GM12864 (cell line): ENCODE measurements at regions not wholly inside any gene's neighbourhood (a gene's known extent, or its start where the extent isn't known, plus 50 kb on each side); places are given as distances from the start of the nearest gene placed in this dataset.

Experiments
- DNase-seq: peaks from one replicate; pipeline ENCODE4 v3.0.0-alpha.2; 2011; ENCODE audit warnings: low read depth
- H3K4me3 ChIP-seq: 2 replicates; pipeline ENCODE4 v1.5.1; 2011; ENCODE audit warnings: mild to moderate bottlenecking, low read depth, low read length, control low read depth
- CTCF ChIP-seq: IDR thresholded peaks from 2 replicates; pipeline ENCODE4 v1.5.1; 2011; ENCODE audit warnings: low read depth, mild to moderate bottlenecking, moderate library complexity, low read length, control low read depth, inconsistent platforms; ENCODE audit errors: missing control alignments

- H3K4me3 ChIP-seq = no peak overlapping the region
- no peak for DNase-seq
- no peak for TF ChIP-seq CTCF
These were observed 394.1 kb downstream of the C12orf75 start for GRCh38 chr12:105724641-105725040.

DNA sequence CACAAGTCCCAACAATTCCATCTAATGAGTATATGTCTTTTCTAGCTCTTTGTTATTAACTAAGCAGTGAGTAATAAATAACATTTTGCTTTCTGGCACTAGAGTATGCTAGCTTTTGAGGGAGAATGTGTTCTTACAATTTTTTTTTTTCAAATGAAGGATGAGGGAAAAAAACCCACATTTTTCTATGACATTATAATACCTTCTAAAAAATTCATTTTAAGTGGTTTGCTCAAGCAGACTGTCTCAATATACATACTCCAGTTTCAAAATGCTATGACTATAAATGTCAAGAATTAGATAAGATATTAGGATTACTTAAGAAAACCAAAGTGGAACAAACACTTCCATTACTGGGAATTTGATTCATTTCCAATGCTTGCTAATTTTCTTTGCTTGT, 394.6 kb downstream of the C12orf75 start:
- no peak for DNase-seq
- no peak overlapping the region for H3K4me3 ChIP-seq
- no peak for TF ChIP-seq CTCF

DNA sequence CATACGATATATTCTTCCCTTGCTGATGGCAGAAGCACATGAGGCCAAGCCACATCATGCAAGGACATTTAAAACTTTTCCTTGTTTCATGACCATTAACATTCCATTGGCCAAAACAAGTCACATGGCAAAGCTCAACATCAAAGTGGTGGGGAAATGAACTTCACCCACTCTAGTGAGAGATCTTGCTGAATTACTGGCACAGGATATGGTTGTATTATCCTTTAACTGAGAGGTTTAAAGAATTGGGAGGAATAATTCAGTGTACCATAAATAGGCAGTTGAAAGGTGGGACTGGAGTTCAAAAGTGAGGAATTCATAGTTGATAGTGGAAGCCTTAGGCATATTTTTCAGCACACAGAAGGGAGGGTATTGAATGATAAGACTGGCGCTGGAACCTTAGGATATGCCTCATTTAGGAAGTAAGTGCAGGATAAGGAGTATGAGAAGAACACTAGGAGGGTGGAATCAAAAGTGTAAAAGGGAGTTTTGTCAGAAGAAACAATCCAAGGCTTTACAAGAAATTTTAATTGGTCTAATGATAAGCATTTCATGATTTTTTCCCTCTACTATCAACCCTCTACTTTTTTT, 398.8 kb downstream of the C12orf75 start:
- H3K4me3 ChIP-seq = no peak overlapping the region
- TF ChIP-seq CTCF = no peak
- no peak for DNase-seq

GRCh38 chr12:105729926-105730325, 399.4 kb downstream of the C12orf75 start:
- TF ChIP-seq CTCF = no peak
- no peak overlapping the region for H3K4me3 ChIP-seq
- no peak for DNase-seq

- no peak for TF ChIP-seq CTCF
- DNase-seq = no peak
- H3K4me3 ChIP-seq = no peak overlapping the region
These were observed 403.1 kb downstream of the C12orf75 start for GRCh38 chr12:105733579-105733978.

- no peak for TF ChIP-seq CTCF
- no peak for DNase-seq
- H3K4me3 ChIP-seq = no peak overlapping the region
These were observed 402.3 kb downstream of the NUAK1 start for GRCh38 chr12:105736498-105736897.

GRCh38 chr12:105738051-105738450, 400.7 kb downstream of the NUAK1 start:
- TF ChIP-seq CTCF = no peak
- no peak overlapping the region for H3K4me3 ChIP-seq
- no peak for DNase-seq
